Heart left ventricle (tissue), 13 donors: ENCODE measurements at regions not wholly inside any gene's neighbourhood (a gene's known extent, or its start where the extent isn't known, plus 50 kb on each side); places are given as distances from the start of the nearest gene placed in this dataset.

Experiments used
- POLR2A ChIP-seq, 2 donors: fragments of 450-650 bp; IDR thresholded peaks; one replicate each; pipeline ENCODE4 v1.6.1; 2017; ENCODE audit warnings: antibody characterized with exemption in 2 of 2, mild to moderate bottlenecking in 2 of 2, moderate library complexity in 2 of 2
- TF ChIP-seq, protein P1 (sequence below), 12 donors: fragments of 200-600 bp; sonication (generic) in 4 of 12; IDR thresholded peaks; one replicate each; pipeline versions ENCODE4 v1.5.0 to v1.8.0; 2018 to 2022; ENCODE audit warnings: antibody characterized with exemption in 12 of 12, mild to moderate bottlenecking in 5 of 12
- donor health status: ischemic (EF 13 %, LVEDD 7.1; RV severe dilation, severe dysfunction).
- donor health status: DM: no; HTN: yes; CAD: no.
- donor health status: DM: no; HTN: no; CAD: no.
- donor health status: ischemic (EF 25% LVEDD 6.9; RV normal size, moderate dysfunction).
- donor health status: ischemic (EF 25% LVEDD 5.7; RV mildly dilated, moderate dysfunction).
- donor health status: ischemic (EF 35%, LVEDD 5.7; RV mildly dilated, moderate dysfunction).
- donor health status: nonischemic (EF 11% LVEDD 7.7; RV severe dilation, severe dysfunction).
- donor health status: DM: yes; HTN: yes; CAD: no.
- donor health status: PGD.
- donor health status: ischemic (EF 29% LVEDD 5.4; RV normal size, mild dysfunction).
- donor health status: nonischemic (EF 23%, LVEDD 6.1; RV moderate dilation, normal function).

DNA sequence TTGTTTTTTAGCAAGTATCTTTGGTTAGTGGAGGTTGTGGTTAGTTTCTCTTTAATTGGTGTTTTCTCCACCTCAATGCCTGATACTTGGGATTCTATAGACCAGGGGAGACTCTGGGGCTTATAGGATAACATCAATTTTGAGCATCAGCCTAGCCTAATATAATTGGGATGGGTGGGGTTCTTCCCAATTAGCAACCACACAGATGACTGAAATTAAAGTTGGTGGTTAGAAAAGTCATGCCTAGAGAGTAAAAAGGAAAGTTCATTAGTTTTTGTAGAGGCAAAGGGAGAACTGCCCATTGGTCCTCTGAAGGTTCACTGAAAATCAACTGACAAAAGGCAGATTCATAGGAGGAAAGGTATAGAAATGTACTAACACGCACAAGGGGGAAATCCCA, 843.3 kb downstream of the TSN start:
- TF ChIP-seq, protein P1, sequence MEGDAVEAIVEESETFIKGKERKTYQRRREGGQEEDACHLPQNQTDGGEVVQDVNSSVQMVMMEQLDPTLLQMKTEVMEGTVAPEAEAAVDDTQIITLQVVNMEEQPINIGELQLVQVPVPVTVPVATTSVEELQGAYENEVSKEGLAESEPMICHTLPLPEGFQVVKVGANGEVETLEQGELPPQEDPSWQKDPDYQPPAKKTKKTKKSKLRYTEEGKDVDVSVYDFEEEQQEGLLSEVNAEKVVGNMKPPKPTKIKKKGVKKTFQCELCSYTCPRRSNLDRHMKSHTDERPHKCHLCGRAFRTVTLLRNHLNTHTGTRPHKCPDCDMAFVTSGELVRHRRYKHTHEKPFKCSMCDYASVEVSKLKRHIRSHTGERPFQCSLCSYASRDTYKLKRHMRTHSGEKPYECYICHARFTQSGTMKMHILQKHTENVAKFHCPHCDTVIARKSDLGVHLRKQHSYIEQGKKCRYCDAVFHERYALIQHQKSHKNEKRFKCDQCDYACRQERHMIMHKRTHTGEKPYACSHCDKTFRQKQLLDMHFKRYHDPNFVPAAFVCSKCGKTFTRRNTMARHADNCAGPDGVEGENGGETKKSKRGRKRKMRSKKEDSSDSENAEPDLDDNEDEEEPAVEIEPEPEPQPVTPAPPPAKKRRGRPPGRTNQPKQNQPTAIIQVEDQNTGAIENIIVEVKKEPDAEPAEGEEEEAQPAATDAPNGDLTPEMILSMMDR (IDR thresholded peaks at IDR 0.05): no peak
- no peak for TF ChIP-seq POLR2A (IDR thresholded peaks at IDR 0.05)
